Mesodermal cell (in vitro differentiated cells): ENCODE measurements at regions not wholly inside any gene's neighbourhood (a gene's known extent, or its start where the extent isn't known, plus 50 kb on each side); places are given as distances from the start of the nearest gene placed in this dataset.

ENCODE experiments used
- H3K27ac ChIP-seq: 2 replicates; pipeline ENCODE4 v1.7.0; 2013; ENCODE audit warnings: mild to moderate bottlenecking, low read depth, low read length, moderate library complexity; ENCODE audit not compliant: severe bottlenecking
- H3K36me3 ChIP-seq: 2 replicates; pipeline ENCODE4 v1.7.1; 2013; ENCODE audit warnings: mild to moderate bottlenecking, low read length, moderate library complexity; ENCODE audit not compliant: control insufficient read depth, insufficient read depth
- H3K4me1 ChIP-seq: one replicate; pipeline ENCODE4 v1.7.1; 2013; ENCODE audit warnings: mild to moderate bottlenecking, low read length; ENCODE audit not compliant: insufficient read depth, control insufficient read depth, poor library complexity, severe bottlenecking
- H3K4me3 ChIP-seq: 2 replicates; pipeline ENCODE4 v1.7.0; 2013; ENCODE audit warnings: low read length, control low read depth, mild to moderate bottlenecking; ENCODE audit not compliant: insufficient read depth, poor library complexity, severe bottlenecking; ENCODE audit errors: extremely low read depth
- H3K9me3 ChIP-seq: 2 replicates; pipeline ENCODE4 v1.7.1; 2013; ENCODE audit warnings: mild to moderate bottlenecking, low read length, moderate library complexity; ENCODE audit not compliant: control insufficient read depth
- WGBS, 2 experiments: methylation state at CpG; one replicate each; pipeline ENCODE4 v1.1.5; 2013; ENCODE audit warnings: missing lambda C conversion rate in 2 of 2; ENCODE audit not compliant: insufficient coverage in 2 of 2; 5-methylcytosine and 5-hydroxymethylcytosine counted together

GRCh38 chr20:56689318-56689717 is 60.2 kb downstream of the TFAP2C start:
- no peak overlapping the region for H3K4me3 ChIP-seq
- WGBS, 2 experiments, result 57 to 73% methylated on average over 5 to 6 of the region's 7 CpGs
- no peaks in the 10 kb centered on the region for H3K9me3 ChIP-seq
- H3K36me3 ChIP-seq, result no peaks in the 10 kb centered on the region
- peaks cover 6% of the 10 kb centered on the region for H3K4me1 ChIP-seq
- no peak overlapping the region for H3K27ac ChIP-seq

GRCh38 chr20:56689852-56690485 is 60.9 kb downstream of the TFAP2C start:
- Histone ChIP-seq H3K27ac (no peak overlapping the region), H3K4me1 (peaks cover 6% of the 10 kb centered on the region), H3K9me3 (no peaks in the 10 kb centered on the region), H3K36me3 (no peaks in the 10 kb centered on the region), H3K4me3 (no peak overlapping the region)
- 69 to 72% methylated on average over 3 to 5 of the region's 8 CpGs for WGBS, 2 experiments

DNA sequence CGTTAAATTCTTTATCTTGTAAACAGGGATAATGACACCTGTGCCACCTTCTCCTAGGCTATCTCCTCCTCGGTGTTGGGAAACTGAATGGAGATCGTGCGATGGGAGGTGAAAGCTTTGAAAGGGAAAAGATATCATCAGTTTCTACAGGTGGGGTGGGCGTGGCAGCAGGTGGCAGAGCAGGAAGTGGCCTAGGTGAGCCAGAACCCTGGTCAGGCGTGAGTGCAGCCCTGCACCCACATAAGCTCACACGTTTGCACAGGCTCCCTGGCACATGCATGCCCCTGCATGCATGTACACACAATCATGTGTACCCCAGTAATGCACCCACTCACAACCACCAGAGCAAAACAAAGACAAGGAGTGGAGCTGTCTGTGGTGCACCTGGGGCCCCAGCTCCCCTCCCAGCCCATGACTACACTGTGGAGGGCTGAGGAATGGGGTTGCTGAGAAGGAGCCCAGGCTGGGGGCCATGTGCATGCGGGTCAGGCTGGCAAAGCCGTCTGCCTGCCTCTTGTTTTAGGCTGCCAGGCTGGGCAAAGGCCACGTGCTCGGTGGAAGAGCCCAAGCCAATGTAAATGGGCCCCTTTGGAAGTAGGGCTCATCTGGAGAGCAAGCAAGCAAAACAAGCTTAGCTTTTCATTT is 61.5 kb downstream of the TFAP2C start:
- 80 to 81% methylated on average over 10 to 11 of the region's 11 CpGs for WGBS, 2 experiments
- Histone ChIP-seq H3K9me3 (no peaks in the 10 kb centered on the region), H3K4me1 (peaks cover 6% of the 10 kb centered on the region), H3K4me3 (no peak overlapping the region), H3K27ac (no peak overlapping the region), H3K36me3 (no peaks in the 10 kb centered on the region)

DNA sequence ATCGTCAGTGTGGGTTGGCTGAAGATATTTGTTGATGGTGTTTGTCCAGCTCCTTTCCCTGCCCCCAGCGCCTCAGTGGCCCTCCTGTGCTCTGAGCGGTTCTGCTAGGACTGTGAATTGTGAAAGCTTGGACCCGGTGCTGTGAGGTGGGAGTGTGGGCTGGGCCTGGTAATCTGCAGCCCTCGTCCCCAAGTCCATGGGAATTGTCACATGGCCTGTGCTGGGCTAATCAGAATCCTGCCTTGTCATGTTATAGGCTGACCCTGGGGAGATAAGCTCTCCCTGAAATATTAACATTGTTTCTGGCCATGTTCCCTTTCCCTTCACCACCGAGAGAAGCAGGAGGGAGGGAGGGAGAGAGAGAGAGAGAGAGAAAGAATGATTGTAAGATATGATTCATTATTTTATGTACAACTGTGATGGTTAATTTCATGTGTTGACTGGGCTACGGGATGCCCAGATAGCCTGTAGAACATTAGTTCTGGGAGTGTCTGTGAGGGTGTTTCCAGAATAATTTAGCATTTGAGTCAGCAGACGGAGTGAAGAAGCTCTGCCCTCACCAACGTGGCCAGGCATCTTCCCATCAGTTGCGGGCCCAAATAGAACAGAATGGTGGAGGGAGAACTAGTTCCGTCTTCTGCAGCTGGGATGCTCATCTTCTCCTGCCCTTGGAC is 62.4 kb downstream of the TFAP2C start:
- WGBS, 2 experiments, result 91 to 96% methylated on average over 6 to 8 of the region's 11 CpGs
- no peak overlapping the region for H3K27ac ChIP-seq
- H3K4me3 ChIP-seq, result no peak overlapping the region
- H3K9me3 ChIP-seq, result no peaks in the 10 kb centered on the region
- peaks cover 6% of the 10 kb centered on the region for H3K4me1 ChIP-seq
- H3K36me3 ChIP-seq, result no peaks in the 10 kb centered on the region

- Histone ChIP-seq H3K4me3 (no peak overlapping the region), H3K4me1 (peaks cover 6% of the 10 kb centered on the region), H3K36me3 (no peaks in the 10 kb centered on the region), H3K9me3 (no peaks in the 10 kb centered on the region), H3K27ac (no peak overlapping the region)
- 94 to 100% methylated on average over 3 of the region's 5 CpGs for WGBS, 2 experiments
Observed at GRCh38 chr20:56693217-56693616, 64.1 kb downstream of the TFAP2C start.

DNA sequence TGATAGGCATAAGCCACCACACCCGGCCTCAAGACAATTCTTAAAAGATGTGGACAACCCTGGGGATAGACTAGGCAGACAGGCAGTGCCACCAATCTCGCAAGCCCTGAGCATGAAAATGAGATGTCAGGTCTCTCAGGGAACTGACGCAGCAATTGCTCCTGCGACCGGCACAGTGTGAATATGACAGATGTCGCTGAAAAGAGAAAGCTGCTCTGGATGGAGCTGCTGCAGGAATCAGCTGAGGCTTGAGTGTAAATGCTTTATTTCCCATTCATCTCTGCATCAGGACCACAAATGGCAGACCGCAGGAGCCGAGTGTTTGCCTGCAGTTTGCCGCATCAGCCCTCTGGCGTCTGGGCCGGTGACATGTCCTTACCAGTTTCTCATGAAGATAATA is 68.4 kb downstream of the TFAP2C start:
- H3K36me3 ChIP-seq, result no peaks in the 10 kb centered on the region
- H3K4me1 ChIP-seq, result no peaks in the 10 kb centered on the region
- no peaks in the 10 kb centered on the region for H3K9me3 ChIP-seq
- H3K4me3 ChIP-seq, result no peak overlapping the region
- WGBS, 2 experiments, result 88 to 92% methylated on average over 11 of the region's 11 CpGs
- H3K27ac ChIP-seq, result no peak overlapping the region

- Histone ChIP-seq H3K9me3 (no peaks in the 10 kb centered on the region), H3K36me3 (no peaks in the 10 kb centered on the region), H3K27ac (no peak overlapping the region), H3K4me1 (no peaks in the 10 kb centered on the region), H3K4me3 (no peak overlapping the region)
- 82% methylated on average over 3 of the region's 3 CpGs; no CpG with 5 or more reads in 1 of the 2 experiments for WGBS, 2 experiments
Observed at GRCh38 chr20:56698297-56698696, 69.2 kb downstream of the TFAP2C start.

DNA sequence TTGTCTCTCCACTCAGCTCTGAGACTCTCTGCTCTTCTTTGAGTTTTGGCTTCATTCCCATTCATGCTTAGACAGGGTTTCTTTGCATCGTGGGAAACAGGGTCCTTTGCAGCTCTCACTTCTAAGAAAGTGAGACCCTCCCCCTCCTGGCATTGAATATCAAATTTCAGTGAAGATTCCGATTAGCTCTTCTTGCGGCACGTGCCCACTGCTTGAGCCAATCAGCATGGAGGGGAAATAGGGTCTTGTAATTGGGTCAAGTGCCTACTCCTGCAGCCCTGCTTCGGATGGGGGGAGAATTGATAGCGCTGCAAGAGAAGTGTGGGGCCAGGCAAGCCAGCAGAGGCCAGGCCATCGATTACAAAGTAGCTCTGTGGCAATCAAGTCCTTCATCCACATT is 69.6 kb downstream of the TFAP2C start:
- 44 to 67% methylated on average over 4 to 7 of the region's 7 CpGs for WGBS, 2 experiments
- Histone ChIP-seq H3K4me1 (no peaks in the 10 kb centered on the region), H3K36me3 (no peaks in the 10 kb centered on the region), H3K4me3 (no peak overlapping the region), H3K27ac (no peak overlapping the region), H3K9me3 (no peaks in the 10 kb centered on the region)

- Histone ChIP-seq H3K36me3 (no peaks in the 10 kb centered on the region), H3K4me3 (no peak overlapping the region), H3K9me3 (no peaks in the 10 kb centered on the region), H3K4me1 (no peaks in the 10 kb centered on the region), H3K27ac (no peak overlapping the region)
- 94% methylated on average over 15 of the region's 21 CpGs for WGBS, 2 experiments
Observed at GRCh38 chr20:56702931-56703840, 74.1 kb downstream of the TFAP2C start.

- WGBS, 2 experiments, result 89 to 100% methylated on average over 3 to 6 of the region's 6 CpGs
- no peaks in the 10 kb centered on the region for H3K4me1 ChIP-seq
- H3K4me3 ChIP-seq, result no peak overlapping the region
- no peaks in the 10 kb centered on the region for H3K9me3 ChIP-seq
- H3K36me3 ChIP-seq, result no peaks in the 10 kb centered on the region
- H3K27ac ChIP-seq, result no peak overlapping the region
Observed at GRCh38 chr20:56706867-56707360, 77.8 kb downstream of the TFAP2C start.
